Neural crest cell (in vitro differentiated cells): ENCODE measurements at regions not wholly inside any gene's neighbourhood (a gene's known extent, or its start where the extent isn't known, plus 50 kb on each side); places are given as distances from the start of the nearest gene placed in this dataset.
A peak's percentile ranks its signal among the peaks of the same experiment; 100 is the strongest.

Experiments
- DNase-seq: peaks from one replicate; pipeline ENCODE4 v3.0.0; 2021; ENCODE audit warnings: low read depth, mixed read lengths, low spot score
- H3K27ac Mint-ChIP-seq: one replicate; pipeline ENCODE4 v1.8.0; 2021; ENCODE audit warnings: mild to moderate bottlenecking, mixed read lengths; ENCODE audit not compliant: unreplicated experiment
- H3K27me3 Mint-ChIP-seq: 2 replicates; pipeline ENCODE4 v1.8.0; 2021; ENCODE audit warnings: low read depth, mild to moderate bottlenecking, mixed read lengths
- H3K36me3 Mint-ChIP-seq: 2 replicates; pipeline ENCODE4 v1.8.0; 2021; ENCODE audit warnings: low read depth, mild to moderate bottlenecking, mixed read lengths
- H3K4me1 Mint-ChIP-seq: 2 replicates; pipeline ENCODE4 v1.8.0; 2021; ENCODE audit warnings: mixed read lengths
- H3K4me3 Mint-ChIP-seq: one replicate; pipeline ENCODE4 v1.8.0; 2021; ENCODE audit warnings: mild to moderate bottlenecking, mixed read lengths
- H3K9me3 Mint-ChIP-seq: 2 replicates; pipeline ENCODE4 v1.8.0; 2021; ENCODE audit warnings: mixed read lengths
- CTCF ChIP-seq: fragments of 200-600 bp; sonication (generic); conservative IDR thresholded peaks from 2 replicates; pipeline ENCODE4 v1.5.0; 2021; ENCODE audit warnings: antibody characterized with exemption, mild to moderate bottlenecking

GRCh38 chr2:20528713-20529112, 81.8 kb downstream of the RHOB start:
- no peak for TF ChIP-seq CTCF
- Mint-ChIP-seq H3K27me3 (no peaks in the 10 kb centered on the region), H3K9me3 (no peaks in the 10 kb centered on the region), H3K4me3 (no peak overlapping the region), H3K27ac (no peak overlapping the region), H3K4me1 (peaks cover 60% of the 10 kb centered on the region), H3K36me3 (no peaks in the 10 kb centered on the region)
- no peak for DNase-seq

GRCh38 chr2:20530520-20530919, 83.6 kb downstream of the RHOB start:
- Mint-ChIP-seq H3K4me1 (peaks cover 55% of the 10 kb centered on the region), H3K4me3 (no peak overlapping the region), H3K27ac (peak overlapping the region; percentile 84), H3K36me3 (no peaks in the 10 kb centered on the region), H3K27me3 (no peaks in the 10 kb centered on the region), H3K9me3 (no peaks in the 10 kb centered on the region)
- no peak for DNase-seq
- no peak for TF ChIP-seq CTCF

- Mint-ChIP-seq H3K36me3 (no peaks in the 10 kb centered on the region), H3K9me3 (no peaks in the 10 kb centered on the region), H3K27me3 (no peaks in the 10 kb centered on the region), H3K4me3 (no peak overlapping the region), H3K27ac (no peak overlapping the region), H3K4me1 (peaks cover 55% of the 10 kb centered on the region)
- TF ChIP-seq CTCF: no peak
- no peak for DNase-seq
Observed at GRCh38 chr2:20531633-20532262, 84.9 kb downstream of the RHOB start.

- H3K36me3 Mint-ChIP-seq: no peaks in the 10 kb centered on the region
- H3K4me1 Mint-ChIP-seq: peaks cover 63% of the 10 kb centered on the region
- DNase-seq: no peak
- TF ChIP-seq CTCF: no peak
- H3K27ac Mint-ChIP-seq: peak overlapping the region; percentile 67
- no peak overlapping the region for H3K4me3 Mint-ChIP-seq
- no peaks in the 10 kb centered on the region for H3K9me3 Mint-ChIP-seq
- no peaks in the 10 kb centered on the region for H3K27me3 Mint-ChIP-seq
Observed at GRCh38 chr2:20532634-20533437, 86.0 kb downstream of the RHOB start.

- H3K36me3 Mint-ChIP-seq: no peaks in the 10 kb centered on the region
Observed at GRCh38 chr2:20533993-20534622, 87.2 kb downstream of the RHOB start.

More at GRCh38 chr2:20533993-20534622, 87.2 kb downstream of the RHOB start:
- no peaks in the 10 kb centered on the region for H3K9me3 Mint-ChIP-seq
- peaks cover 2% of the 10 kb centered on the region for H3K27me3 Mint-ChIP-seq
- peaks cover 69% of the 10 kb centered on the region for H3K4me1 Mint-ChIP-seq
- no peak for DNase-seq
- no peak overlapping the region for H3K27ac Mint-ChIP-seq
- no peak for TF ChIP-seq CTCF
- H3K4me3 Mint-ChIP-seq: no peak overlapping the region
